SU-DHL-6 (cell line): ENCODE measurements at regions not wholly inside any gene's neighbourhood (a gene's known extent, or its start where the extent isn't known, plus 50 kb on each side); places are given as distances from the start of the nearest gene placed in this dataset.

ENCODE experiments used
- CTCF ChIP-seq: fragments of 200-600 bp; sonication (generic); IDR thresholded peaks from one replicate; pipeline ENCODE4 v1.5.1; 2017; ENCODE audit warnings: antibody characterized with exemption, mild to moderate bottlenecking, low read length, moderate library complexity; ENCODE audit not compliant: insufficient read depth, poor library complexity, severe bottlenecking
- EZH2phosphoT487 ChIP-seq: fragments of 200-600 bp; sonication (generic), shearing (Covaris generic); conservative IDR thresholded peaks from 2 replicates; pipeline ENCODE4 v1.6.1; 2018; ENCODE audit warnings: mild to moderate bottlenecking, antibody characterized with exemption, low read length, moderate library complexity, mixed read lengths

GRCh38 chr1:87452648-87453047, 124.0 kb downstream of the LMO4 start:
- TF ChIP-seq CTCF (no peak), EZH2phosphoT487 (no peak)
